NB4 (cell line): ENCODE measurements at regions not wholly inside any gene's neighbourhood (a gene's known extent, or its start where the extent isn't known, plus 50 kb on each side); places are given as distances from the start of the nearest gene placed in this dataset.

Experiments
- CTCF ChIP-seq: IDR thresholded peaks from one replicate; pipeline ENCODE4 v1.5.1; 2012; ENCODE audit warnings: low read depth, low read length
- POLR2A ChIP-seq: IDR thresholded peaks from 2 replicates; pipeline ENCODE4 v1.6.1; 2011; ENCODE audit warnings: mild to moderate bottlenecking; ENCODE audit not compliant: insufficient read length; ENCODE audit errors: extremely low read depth

GRCh38 chr5:74442466-74442865 lies 198.1 kb downstream of the ENC1 start:
- TF ChIP-seq CTCF = no peak
- no peak for TF ChIP-seq POLR2A
